ENCODE measurements at regions not wholly inside any gene's neighbourhood (a gene's known extent, or its start where the extent isn't known, plus 50 kb on each side); places are given as distances from the start of the nearest gene placed in this dataset.

DNA sequence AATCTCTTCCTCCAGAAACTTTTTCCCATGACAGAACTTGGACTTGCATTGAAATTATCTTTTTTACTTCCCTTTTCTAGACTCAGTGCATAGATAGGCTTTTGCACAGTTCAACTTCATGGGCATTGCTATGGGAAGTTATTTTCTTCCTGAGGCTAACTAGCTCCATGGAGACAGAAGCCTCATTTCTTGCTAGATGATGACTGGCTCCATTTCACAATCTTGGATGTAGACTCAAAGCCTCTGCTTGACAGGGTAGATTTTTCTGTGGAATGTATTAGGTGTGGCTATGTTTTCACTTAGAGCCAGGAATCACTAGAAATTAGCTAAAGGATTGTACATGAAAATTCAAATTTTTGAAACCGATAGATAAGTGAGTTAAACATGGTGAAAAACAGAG is 884.1 kb upstream of the MGAT4C start:
- Histone ChIP-seq H3K4me3 (ENCODE audit: low read length) (no peak overlapping the region), H3K9me3 (ENCODE audit: control insufficient read depth, low read depth, low read length) (no peaks in the 10 kb centered on the region), H3K27ac (ENCODE audit: low read length) (no peak overlapping the region), H3K36me3 (ENCODE audit: control insufficient read depth, low read depth, low read length) (no peaks in the 10 kb centered on the region), H3K4me1 (ENCODE audit: control insufficient read depth, low read depth, low read length) (no peaks in the 10 kb centered on the region), H3K9ac (ENCODE audit: low read length) (no peak overlapping the region), H3K27me3 (ENCODE audit: control insufficient read depth, insufficient read depth, low read length) (no peaks in the 10 kb centered on the region)

DNA sequence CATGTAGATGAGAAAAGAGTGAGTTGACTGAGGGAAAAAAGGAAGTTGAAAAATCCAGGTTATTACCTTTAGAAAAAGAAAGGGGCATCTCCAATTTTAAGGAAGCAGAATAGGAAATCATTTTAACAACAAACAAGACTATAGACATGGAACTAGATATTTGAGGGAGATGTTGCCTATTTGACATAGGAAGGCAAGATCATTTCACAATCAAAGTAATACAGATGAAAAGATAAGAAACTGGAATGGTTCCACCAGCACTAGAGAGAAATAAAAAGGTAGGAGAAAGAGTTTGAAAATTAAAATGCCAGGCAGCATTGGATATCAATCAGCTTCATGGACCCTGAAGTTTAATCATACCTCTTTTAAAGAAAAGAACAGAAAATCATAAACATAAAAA is 881.0 kb upstream of the MGAT4C start:
- no peak overlapping the region for H3K27ac ChIP-seq (ENCODE audit: low read length)

DNA sequence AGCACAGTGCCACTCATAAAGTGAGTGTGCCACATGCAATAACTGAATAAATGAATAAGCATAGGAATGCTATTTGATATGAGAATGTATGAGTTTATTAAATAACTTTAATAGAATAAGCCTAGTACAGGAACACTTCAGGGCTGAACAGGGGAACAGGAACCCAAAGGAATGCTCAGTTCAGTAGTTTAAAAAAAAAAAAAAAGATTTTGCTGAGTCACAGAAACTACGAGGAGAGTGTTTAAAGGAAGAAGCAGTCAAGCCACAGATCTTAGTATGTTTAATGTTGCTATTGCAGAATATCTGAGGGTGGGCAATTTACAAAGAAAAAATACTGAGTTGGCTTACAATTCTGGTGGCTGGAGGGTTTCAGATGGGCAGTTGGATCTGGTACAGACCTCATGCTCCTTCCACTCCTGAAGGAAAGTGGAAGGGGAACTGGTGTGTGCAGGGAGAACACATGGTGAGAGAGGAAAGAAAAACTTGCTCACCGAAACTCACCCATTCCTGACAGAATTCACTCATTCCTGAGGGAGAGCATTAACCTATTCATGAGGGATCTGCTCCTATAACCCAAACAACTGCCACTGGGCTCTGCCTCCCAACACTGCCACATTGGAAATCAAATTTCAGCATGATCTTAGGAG is 880.3 kb upstream of the MGAT4C start:
- Histone ChIP-seq H3K36me3 (ENCODE audit: control insufficient read depth, low read depth, low read length) (no peaks in the 10 kb centered on the region), H3K4me3 (ENCODE audit: low read length) (no peak overlapping the region), H3K27me3 (ENCODE audit: control insufficient read depth, insufficient read depth, low read length) (no peaks in the 10 kb centered on the region), H3K4me1 (ENCODE audit: control insufficient read depth, low read depth, low read length) (no peaks in the 10 kb centered on the region), H3K9ac (ENCODE audit: low read length) (no peak overlapping the region), H3K9me3 (ENCODE audit: control insufficient read depth, low read depth, low read length) (no peaks in the 10 kb centered on the region), H3K27ac (ENCODE audit: low read length) (no peak overlapping the region)

More for the DNA sequence above, 881.0 kb upstream of the MGAT4C start:
- Histone ChIP-seq H3K4me1 (ENCODE audit: control insufficient read depth, low read depth, low read length) (no peaks in the 10 kb centered on the region), H3K4me3 (ENCODE audit: low read length) (no peak overlapping the region), H3K9ac (ENCODE audit: low read length) (no peak overlapping the region), H3K9me3 (ENCODE audit: control insufficient read depth, low read depth, low read length) (no peaks in the 10 kb centered on the region), H3K27me3 (ENCODE audit: control insufficient read depth, insufficient read depth, low read length) (no peaks in the 10 kb centered on the region), H3K36me3 (ENCODE audit: control insufficient read depth, low read depth, low read length) (no peaks in the 10 kb centered on the region)

DNA sequence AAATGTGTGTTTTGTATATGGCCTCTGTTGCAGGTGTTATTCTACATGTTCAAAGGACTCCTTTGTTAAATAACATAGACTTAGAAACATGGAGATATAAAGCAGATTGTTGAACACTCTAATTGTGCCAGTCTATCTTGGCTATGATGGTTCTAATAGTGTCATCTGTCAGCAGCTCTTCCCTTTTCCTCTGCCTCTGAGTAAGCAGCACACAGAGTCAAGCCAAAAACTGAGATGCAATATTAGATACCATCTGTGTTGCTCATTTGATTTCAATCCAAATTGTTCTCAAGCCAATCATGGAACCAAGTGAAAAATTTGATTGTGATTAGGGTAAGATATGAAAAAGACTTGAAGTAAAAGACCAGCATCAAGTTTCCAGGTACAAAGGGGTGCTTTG is 871.1 kb upstream of the MGAT4C start:
- Histone ChIP-seq H3K9me3 (ENCODE audit: control insufficient read depth, low read depth, low read length) (peaks cover 5% of the 10 kb centered on the region), H3K4me1 (ENCODE audit: control insufficient read depth, low read depth, low read length) (no peaks in the 10 kb centered on the region), H3K4me3 (ENCODE audit: low read length) (no peak overlapping the region), H3K27me3 (ENCODE audit: control insufficient read depth, insufficient read depth, low read length) (no peaks in the 10 kb centered on the region), H3K9ac (ENCODE audit: low read length) (no peak overlapping the region), H3K27ac (ENCODE audit: low read length) (no peak overlapping the region), H3K36me3 (ENCODE audit: control insufficient read depth, low read depth, low read length) (no peaks in the 10 kb centered on the region)

DNA sequence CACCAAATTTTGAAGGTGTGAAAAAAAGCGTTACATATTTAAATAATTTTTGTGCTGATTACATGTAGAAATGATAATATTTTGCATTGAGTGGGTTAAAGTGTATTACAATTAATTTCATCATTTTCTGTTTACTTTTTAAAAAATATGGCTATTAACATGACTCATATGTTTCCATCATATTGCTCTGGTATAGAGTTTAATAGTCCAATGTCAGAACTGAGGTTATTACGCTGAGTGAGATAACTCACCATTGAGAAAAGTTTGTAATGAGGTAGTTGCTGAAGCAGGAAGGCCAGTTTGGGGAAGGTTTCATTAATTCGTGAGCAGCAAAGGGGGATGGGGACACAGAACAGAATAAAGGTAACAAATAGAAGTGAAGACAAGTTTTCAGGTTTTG is 865.7 kb upstream of the MGAT4C start:
- Histone ChIP-seq H3K27me3 (ENCODE audit: control insufficient read depth, insufficient read depth, low read length) (no peaks in the 10 kb centered on the region), H3K4me3 (ENCODE audit: low read length) (no peak overlapping the region), H3K36me3 (ENCODE audit: control insufficient read depth, low read depth, low read length) (no peaks in the 10 kb centered on the region), H3K27ac (ENCODE audit: low read length) (no peak overlapping the region), H3K9ac (ENCODE audit: low read length) (no peak overlapping the region), H3K9me3 (ENCODE audit: control insufficient read depth, low read depth, low read length) (peaks cover 5% of the 10 kb centered on the region), H3K4me1 (ENCODE audit: control insufficient read depth, low read depth, low read length) (peaks cover 2% of the 10 kb centered on the region)

DNA sequence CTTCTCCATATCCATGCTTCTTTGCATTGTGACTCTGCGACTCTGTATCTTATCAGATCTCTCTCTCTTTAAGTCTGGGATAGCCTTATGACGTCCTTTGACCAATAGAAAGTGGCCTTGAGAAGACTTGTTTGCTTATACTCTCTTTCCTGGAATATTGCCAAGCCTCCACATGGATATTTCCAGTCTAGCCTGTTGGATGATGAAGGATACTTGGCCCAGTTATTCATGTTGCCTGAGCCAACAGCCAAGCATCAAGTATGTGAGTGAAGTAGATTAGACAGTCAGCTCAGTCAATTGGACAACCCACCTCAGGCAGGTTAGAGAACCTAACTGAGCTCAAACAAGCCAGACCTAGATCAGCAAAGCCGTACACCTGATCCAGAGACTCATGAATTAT is 864.2 kb upstream of the MGAT4C start:
- H3K27ac ChIP-seq (ENCODE audit: low read length): no peak overlapping the region
- no peak overlapping the region for H3K4me3 ChIP-seq (ENCODE audit: low read length)
- H3K9me3 ChIP-seq (ENCODE audit: control insufficient read depth, low read depth, low read length): peaks cover 5% of the 10 kb centered on the region
- H3K4me1 ChIP-seq (ENCODE audit: control insufficient read depth, low read depth, low read length): peaks cover 6% of the 10 kb centered on the region
- no peak overlapping the region for H3K9ac ChIP-seq (ENCODE audit: low read length)
- no peaks in the 10 kb centered on the region for H3K36me3 ChIP-seq (ENCODE audit: control insufficient read depth, low read depth, low read length)
- no peaks in the 10 kb centered on the region for H3K27me3 ChIP-seq (ENCODE audit: control insufficient read depth, insufficient read depth, low read length)

DNA sequence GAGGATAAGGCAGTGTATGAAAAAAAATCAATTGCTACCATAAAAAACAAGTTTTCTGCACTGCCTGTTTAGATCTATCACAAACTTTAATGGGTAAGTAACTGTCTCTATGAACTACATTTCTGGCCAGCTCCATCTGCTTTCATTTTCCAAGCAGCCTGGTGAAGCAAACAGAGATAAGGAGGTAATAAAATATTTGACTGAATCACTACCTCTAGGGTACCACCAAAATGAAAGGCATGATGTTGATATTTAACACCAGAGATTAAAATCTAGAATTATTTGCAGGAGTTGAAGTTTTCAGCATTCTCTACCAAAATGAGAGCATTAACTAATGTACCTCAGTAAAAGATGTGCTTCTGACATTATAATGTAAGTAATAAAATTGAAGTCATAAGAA is 863.5 kb upstream of the MGAT4C start:
- Histone ChIP-seq H3K27me3 (ENCODE audit: control insufficient read depth, insufficient read depth, low read length) (no peaks in the 10 kb centered on the region), H3K9ac (ENCODE audit: low read length) (no peak overlapping the region), H3K36me3 (ENCODE audit: control insufficient read depth, low read depth, low read length) (no peaks in the 10 kb centered on the region), H3K4me1 (ENCODE audit: control insufficient read depth, low read depth, low read length) (peaks cover 6% of the 10 kb centered on the region), H3K27ac (ENCODE audit: low read length) (no peak overlapping the region), H3K4me3 (ENCODE audit: low read length) (no peak overlapping the region), H3K9me3 (ENCODE audit: control insufficient read depth, low read depth, low read length) (peaks cover 5% of the 10 kb centered on the region)

DNA sequence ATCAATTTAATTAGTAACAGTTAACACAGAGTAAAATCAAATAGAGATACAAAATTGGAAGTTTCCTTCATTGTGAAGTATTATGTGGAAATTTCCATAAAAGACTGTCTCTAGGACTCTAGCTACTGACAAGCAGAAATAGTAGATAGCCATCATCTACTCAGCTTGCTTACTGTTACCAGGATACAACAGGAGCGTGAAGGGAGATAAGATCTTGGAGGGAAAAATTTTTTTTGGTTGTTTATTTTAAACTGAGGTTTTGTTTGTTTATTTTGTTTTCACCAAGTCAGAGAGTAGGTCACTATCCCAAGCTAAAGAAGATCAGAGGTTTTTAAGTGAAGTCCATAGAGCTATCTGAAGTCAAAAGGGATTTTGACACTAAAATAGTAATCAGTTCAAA is 861.3 kb upstream of the MGAT4C start:
- no peak overlapping the region for H3K9ac ChIP-seq (ENCODE audit: low read length)
- peaks cover 6% of the 10 kb centered on the region for H3K4me1 ChIP-seq (ENCODE audit: control insufficient read depth, low read depth, low read length)
- H3K4me3 ChIP-seq (ENCODE audit: low read length): no peak overlapping the region
- no peaks in the 10 kb centered on the region for H3K36me3 ChIP-seq (ENCODE audit: control insufficient read depth, low read depth, low read length)
- H3K9me3 ChIP-seq (ENCODE audit: control insufficient read depth, low read depth, low read length): no peaks in the 10 kb centered on the region
- no peak overlapping the region for H3K27ac ChIP-seq (ENCODE audit: low read length)
- H3K27me3 ChIP-seq (ENCODE audit: control insufficient read depth, insufficient read depth, low read length): no peaks in the 10 kb centered on the region

DNA sequence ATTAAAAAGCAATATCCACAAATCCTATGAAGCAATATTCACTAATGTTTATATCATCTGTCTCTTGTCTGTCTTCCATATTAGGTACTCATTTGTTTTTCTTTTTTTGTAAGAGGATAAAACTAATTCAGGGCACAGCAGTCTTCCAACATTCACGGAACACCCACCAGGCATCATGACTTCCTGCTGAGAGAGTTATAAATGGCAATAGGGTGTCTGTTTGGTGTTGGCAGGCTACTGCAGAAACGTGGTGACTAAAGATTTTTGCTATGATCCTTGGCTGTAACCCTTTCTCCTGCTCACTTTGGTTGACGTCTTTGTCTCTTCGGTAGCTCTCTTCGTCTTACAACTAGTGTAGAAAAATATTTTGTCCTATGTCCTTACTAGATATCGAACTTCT is 860.6 kb upstream of the MGAT4C start:
- Histone ChIP-seq H3K4me1 (ENCODE audit: control insufficient read depth, low read depth, low read length) (peaks cover 6% of the 10 kb centered on the region), H3K27me3 (ENCODE audit: control insufficient read depth, insufficient read depth, low read length) (no peaks in the 10 kb centered on the region), H3K27ac (ENCODE audit: low read length) (no peak overlapping the region), H3K9me3 (ENCODE audit: control insufficient read depth, low read depth, low read length) (no peaks in the 10 kb centered on the region), H3K9ac (ENCODE audit: low read length) (no peak overlapping the region), H3K36me3 (ENCODE audit: control insufficient read depth, low read depth, low read length) (no peaks in the 10 kb centered on the region), H3K4me3 (ENCODE audit: low read length) (no peak overlapping the region)

DNA sequence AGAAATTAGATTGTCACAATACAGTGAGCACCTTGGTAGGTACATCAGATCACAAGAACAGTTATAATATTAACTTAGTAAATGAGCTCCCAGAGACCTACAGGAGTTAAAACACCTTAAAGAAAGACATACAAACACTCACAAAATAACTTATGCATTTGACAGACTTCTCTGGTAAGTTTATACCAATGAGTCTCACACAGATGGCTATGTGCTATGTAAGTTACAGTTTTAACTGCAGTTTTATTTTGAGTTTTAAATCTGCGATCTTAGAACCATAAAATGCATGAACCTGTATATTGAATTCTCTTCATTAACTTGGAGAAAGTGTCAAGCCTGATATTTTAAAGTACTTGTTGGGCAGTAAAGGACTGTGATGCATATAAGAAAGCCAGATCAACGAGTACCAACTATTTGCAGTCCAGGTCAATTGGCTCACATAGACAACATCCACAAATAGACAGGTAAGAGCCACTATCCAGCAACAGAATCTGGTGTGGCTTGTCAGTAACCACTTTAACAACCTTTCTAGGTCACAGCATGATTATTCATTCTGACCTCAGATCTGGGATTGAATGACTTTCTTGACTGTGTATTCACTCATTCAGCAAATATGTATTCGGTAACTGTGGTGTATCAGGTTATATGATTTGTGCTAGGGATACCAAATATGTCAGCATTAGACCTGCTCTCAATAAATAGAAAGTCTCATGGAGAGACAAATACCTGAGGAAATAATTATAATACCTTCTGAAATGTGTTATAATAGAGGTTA is 856.6 kb upstream of the MGAT4C start:
- H3K4me3 ChIP-seq (ENCODE audit: low read length): no peak overlapping the region
- no peak overlapping the region for H3K27ac ChIP-seq (ENCODE audit: low read length)
- no peak overlapping the region for H3K9ac ChIP-seq (ENCODE audit: low read length)
- peaks cover 13% of the 10 kb centered on the region for H3K4me1 ChIP-seq (ENCODE audit: control insufficient read depth, low read depth, low read length)
- no peaks in the 10 kb centered on the region for H3K9me3 ChIP-seq (ENCODE audit: control insufficient read depth, low read depth, low read length)
- no peaks in the 10 kb centered on the region for H3K27me3 ChIP-seq (ENCODE audit: control insufficient read depth, insufficient read depth, low read length)
- H3K36me3 ChIP-seq (ENCODE audit: control insufficient read depth, low read depth, low read length): no peaks in the 10 kb centered on the region

DNA sequence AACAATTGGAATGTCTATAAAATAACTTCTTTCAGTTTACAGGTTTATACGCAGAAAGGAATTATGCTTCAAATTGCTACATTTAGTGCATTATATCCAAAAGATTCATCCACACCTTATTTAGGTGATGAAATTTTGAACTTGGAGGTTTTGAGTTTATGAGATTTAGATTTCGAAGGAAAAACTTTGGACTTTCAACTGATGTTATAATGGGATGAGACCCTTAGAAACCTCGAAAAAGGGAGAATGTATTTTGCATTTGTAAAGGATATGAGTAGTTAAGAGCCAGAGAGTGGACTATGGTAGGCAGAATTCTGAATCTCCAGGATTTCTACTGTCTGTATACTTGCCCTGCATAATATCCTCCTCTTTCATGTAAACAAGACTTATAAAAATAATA is 851.6 kb upstream of the MGAT4C start:
- Histone ChIP-seq H3K27me3 (ENCODE audit: control insufficient read depth, insufficient read depth, low read length) (no peaks in the 10 kb centered on the region), H3K4me3 (ENCODE audit: low read length) (no peak overlapping the region), H3K9me3 (ENCODE audit: control insufficient read depth, low read depth, low read length) (no peaks in the 10 kb centered on the region), H3K4me1 (ENCODE audit: control insufficient read depth, low read depth, low read length) (peaks cover 14% of the 10 kb centered on the region), H3K36me3 (ENCODE audit: control insufficient read depth, low read depth, low read length) (no peaks in the 10 kb centered on the region), H3K27ac (ENCODE audit: low read length) (no peak overlapping the region), H3K9ac (ENCODE audit: low read length) (no peak overlapping the region)

DNA sequence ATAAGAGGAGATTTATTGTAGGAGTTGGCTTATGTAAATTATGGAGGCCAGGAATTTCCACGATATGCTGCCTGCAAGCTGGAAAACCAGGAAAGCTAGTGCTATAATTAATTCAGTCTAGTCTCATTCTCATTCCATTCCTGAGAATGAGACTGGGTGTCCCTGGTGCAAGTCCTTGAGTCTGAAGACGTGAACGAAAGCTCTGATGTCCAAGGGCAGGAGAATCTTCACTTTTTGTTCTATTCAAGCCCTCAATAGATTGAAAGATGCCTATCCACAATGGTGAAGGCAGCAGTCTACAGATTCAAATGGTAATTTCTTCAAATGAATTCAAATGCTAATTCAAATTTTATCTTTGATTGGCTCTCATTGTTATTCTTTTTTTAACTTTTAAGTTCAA is 851.1 kb upstream of the MGAT4C start:
- Histone ChIP-seq H3K36me3 (ENCODE audit: control insufficient read depth, low read depth, low read length) (no peaks in the 10 kb centered on the region), H3K4me3 (ENCODE audit: low read length) (no peak overlapping the region), H3K27me3 (ENCODE audit: control insufficient read depth, insufficient read depth, low read length) (no peaks in the 10 kb centered on the region), H3K4me1 (ENCODE audit: control insufficient read depth, low read depth, low read length) (peaks cover 14% of the 10 kb centered on the region), H3K9ac (ENCODE audit: low read length) (no peak overlapping the region), H3K27ac (ENCODE audit: low read length) (no peak overlapping the region), H3K9me3 (ENCODE audit: control insufficient read depth, low read depth, low read length) (no peaks in the 10 kb centered on the region)

Measured in iPS-18a (cell line).